ENCODE measurements at regions not wholly inside any gene's neighbourhood (a gene's known extent, or its start where the extent isn't known, plus 50 kb on each side); places are given as distances from the start of the nearest gene placed in this dataset.

- Histone ChIP-seq H3K4me1 (peaks cover 18% of the 10 kb centered on the region), H3K27me3 (no peaks in the 10 kb centered on the region), H3K9me3 (no peaks in the 10 kb centered on the region), H3K4me3 (ENCODE audit: low read depth, low read length) (no peak overlapping the region), H3K36me3 (no peaks in the 10 kb centered on the region)
- no peak for TF ChIP-seq CTCF (IDR thresholded peaks at IDR 0.05; ENCODE audit: low read depth, low read length)
- DNase-seq = peak; percentile 31
Measured at GRCh38 chr1:29687601-29688244, 451.4 kb downstream of the PTPRU start.

- no peak overlapping the region for H3K4me3 ChIP-seq (ENCODE audit: low read depth, low read length)
- no peaks in the 10 kb centered on the region for H3K9me3 ChIP-seq
- TF ChIP-seq CTCF (IDR thresholded peaks at IDR 0.05; ENCODE audit: low read depth, low read length) = no peak
- H3K27me3 ChIP-seq = no peaks in the 10 kb centered on the region
- H3K36me3 ChIP-seq = no peaks in the 10 kb centered on the region
- H3K4me1 ChIP-seq = peaks cover 18% of the 10 kb centered on the region
- no peak for DNase-seq
Measured at GRCh38 chr1:29687166-29687565, 450.8 kb downstream of the PTPRU start.

GRCh38 chr1:29686012-29686930 lies 449.9 kb downstream of the PTPRU start:
- H3K9me3 ChIP-seq = no peaks in the 10 kb centered on the region
- TF ChIP-seq CTCF (IDR thresholded peaks at IDR 0.05; ENCODE audit: low read depth, low read length) = no peak
- peak; percentile 28 for DNase-seq
- H3K36me3 ChIP-seq = no peaks in the 10 kb centered on the region
- peaks cover 18% of the 10 kb centered on the region for H3K4me1 ChIP-seq
- no peak overlapping the region for H3K4me3 ChIP-seq (ENCODE audit: low read depth, low read length)
- H3K27me3 ChIP-seq = no peaks in the 10 kb centered on the region

- peaks cover 14% of the 10 kb centered on the region for H3K4me1 ChIP-seq
- no peak overlapping the region for H3K4me3 ChIP-seq (ENCODE audit: low read depth, low read length)
- no peaks in the 10 kb centered on the region for H3K9me3 ChIP-seq
- TF ChIP-seq CTCF (IDR thresholded peaks at IDR 0.05; ENCODE audit: low read depth, low read length) = no peak
- DNase-seq = no peak
- no peaks in the 10 kb centered on the region for H3K27me3 ChIP-seq
- no peaks in the 10 kb centered on the region for H3K36me3 ChIP-seq
Measured at GRCh38 chr1:29685387-29685786, 449.1 kb downstream of the PTPRU start.

- Histone ChIP-seq H3K4me1 (peaks cover 14% of the 10 kb centered on the region), H3K27me3 (no peaks in the 10 kb centered on the region), H3K9me3 (no peaks in the 10 kb centered on the region), H3K36me3 (no peaks in the 10 kb centered on the region), H3K4me3 (ENCODE audit: low read depth, low read length) (no peak overlapping the region)
- no peak for TF ChIP-seq CTCF (IDR thresholded peaks at IDR 0.05; ENCODE audit: low read depth, low read length)
- DNase-seq = no peak
Measured at GRCh38 chr1:29684141-29684540, 447.8 kb downstream of the PTPRU start.

- H3K36me3 ChIP-seq = no peaks in the 10 kb centered on the region
- DNase-seq = no peak
- H3K4me1 ChIP-seq = peaks cover 8% of the 10 kb centered on the region
- no peak for TF ChIP-seq CTCF (IDR thresholded peaks at IDR 0.05; ENCODE audit: low read depth, low read length)
- H3K9me3 ChIP-seq = no peaks in the 10 kb centered on the region
- no peaks in the 10 kb centered on the region for H3K27me3 ChIP-seq
- no peak overlapping the region for H3K4me3 ChIP-seq (ENCODE audit: low read depth, low read length)
Measured at GRCh38 chr1:29683472-29683871, 447.1 kb downstream of the PTPRU start.
